GM19395 (cell line): ENCODE measurements at regions not wholly inside any gene's neighbourhood (a gene's known extent, or its start where the extent isn't known, plus 50 kb on each side); places are given as distances from the start of the nearest gene placed in this dataset.
"Not testable (repeated sequence)": the region's sequence is repeated elsewhere in the genome, so short reads cannot be mapped to it uniquely, and the experiment has no call there.

Source experiments
- ATAC-seq: cut with Tn5 transposase; IDR thresholded peaks from one replicate; pipeline ENCODE4 v1.9.1; 2021; ENCODE audit warnings: mild to moderate bottlenecking, moderate library complexity; ENCODE audit not compliant: unreplicated experiment

- no peak for ATAC-seq
Measured at GRCh38 chr5:162603443-162604070, 536.0 kb downstream of the GABRG2 start.

GRCh38 chr5:162607879-162608278 lies 540.3 kb downstream of the GABRG2 start:
- ATAC-seq, result no peak

GRCh38 chr5:162621726-162622263 lies 554.2 kb downstream of the GABRG2 start:
- ATAC-seq, result not testable (repeated sequence)

- ATAC-seq, result no peak
Measured at GRCh38 chr5:162624110-162624509, 556.5 kb downstream of the GABRG2 start.

GRCh38 chr5:162637481-162637880 lies 569.9 kb downstream of the GABRG2 start:
- no peak for ATAC-seq

- ATAC-seq, result no peak
Measured at GRCh38 chr5:162638849-162639248, 571.3 kb downstream of the GABRG2 start.

- no peak for ATAC-seq
Measured at GRCh38 chr5:162641142-162641813, 573.7 kb downstream of the GABRG2 start.

GRCh38 chr5:162654661-162655405 lies 587.3 kb downstream of the GABRG2 start:
- no peak for ATAC-seq

GRCh38 chr5:162657076-162657475 lies 589.5 kb downstream of the GABRG2 start:
- ATAC-seq, result no peak

- no peak for ATAC-seq
Measured at GRCh38 chr5:162664846-162665245, 597.3 kb downstream of the GABRG2 start.

- ATAC-seq, result no peak
Measured at GRCh38 chr5:162668926-162669325, 601.4 kb downstream of the GABRG2 start.

GRCh38 chr5:162672061-162672460 lies 604.5 kb downstream of the GABRG2 start:
- ATAC-seq, result no peak

- no peak for ATAC-seq
Measured at GRCh38 chr5:162683284-162683683, 615.7 kb downstream of the GABRG2 start.

- ATAC-seq, result no peak
Measured at GRCh38 chr5:162684145-162684544, 616.6 kb downstream of the GABRG2 start.

GRCh38 chr5:162685302-162685701 lies 617.7 kb downstream of the GABRG2 start:
- no peak for ATAC-seq

- ATAC-seq, result not testable (repeated sequence)
Measured at GRCh38 chr5:162696272-162696671, 628.7 kb downstream of the GABRG2 start.

GRCh38 chr5:162699361-162699760 lies 631.8 kb downstream of the GABRG2 start:
- no peak for ATAC-seq

GRCh38 chr5:162703914-162704313 lies 636.3 kb downstream of the GABRG2 start:
- ATAC-seq, result no peak

- ATAC-seq, result no peak
Measured at GRCh38 chr5:162711244-162711643, 643.7 kb downstream of the GABRG2 start.

GRCh38 chr5:162719720-162720119 lies 652.1 kb downstream of the GABRG2 start:
- ATAC-seq, result no peak

GRCh38 chr5:162721125-162721524 lies 653.6 kb downstream of the GABRG2 start:
- no peak for ATAC-seq

GRCh38 chr5:162752612-162753011 lies 684.8 kb upstream of the CCNG1 start:
- ATAC-seq, result no peak
